Naive thymus-derived CD8-positive, alpha-beta T cell (primary cell): ENCODE measurements at regions not wholly inside any gene's neighbourhood (a gene's known extent, or its start where the extent isn't known, plus 50 kb on each side); places are given as distances from the start of the nearest gene placed in this dataset.

ENCODE experiments used
- ATAC-seq, 2 donors: fragments of 150-1000 bp; cut with Tn5 transposase in 1 of 2; sonication (Bioruptor Pico), chemical (Tn5 transposase) in 1 of 2; 1 replicate in 1 of 2; 2 replicates in 1 of 2; pipeline ENCODE4 v1.10.0; 2021; ENCODE audit warnings: mild to moderate bottlenecking in 2 of 2, moderate library complexity in 2 of 2
- POLR2A ChIA-PET: fragments of 350-600 bp; sonication (Branson Sonifier 250); formaldehyde crosslinking; loops from one replicate; lab custom pipeline; 2021; ENCODE audit warnings: antibody characterized with exemption; lab: Charles Lee
- DNase-seq, 10 donors: peaks; one replicate each; pipeline versions ENCODE4 v3.0.0 to v3.0.0-alpha.2; 2020 to 2022
- H3K27ac Mint-ChIP-seq, 10 donors: one replicate each; pipeline ENCODE4 v1.8.0; 2020 to 2022; ENCODE audit warnings: mild to moderate bottlenecking in 10 of 10, mixed read lengths in 10 of 10, moderate library complexity in 4 of 10, inconsistent platforms in 1 of 10
- H3K27me3 Mint-ChIP-seq, 5 donors: one replicate each; pipeline ENCODE4 v1.8.0; 2021 to 2022; ENCODE audit warnings: mixed read lengths in 5 of 5
- H3K36me3 Mint-ChIP-seq, 3 donors: one replicate each; pipeline ENCODE4 v1.8.0; 2020 to 2022; ENCODE audit warnings: mixed read lengths in 3 of 3, mild to moderate bottlenecking in 2 of 3, inconsistent platforms in 1 of 3
- H3K4me1 Mint-ChIP-seq, 4 donors: one replicate each; pipeline ENCODE4 v1.8.0; 2021 to 2022; ENCODE audit warnings: mixed read lengths in 4 of 4
- H3K4me3 Mint-ChIP-seq, 10 donors: one replicate each; pipeline ENCODE4 v1.8.0; 2020 to 2022; ENCODE audit warnings: mild to moderate bottlenecking in 10 of 10, mixed read lengths in 10 of 10, moderate library complexity in 6 of 10, inconsistent platforms in 1 of 10
- H3K9me3 Mint-ChIP-seq, 9 donors: one replicate each; pipeline ENCODE4 v1.8.0; 2020 to 2022; ENCODE audit warnings: mixed read lengths in 9 of 9, mild to moderate bottlenecking in 3 of 9, inconsistent platforms in 1 of 9, moderate library complexity in 1 of 9

- H3K4me3 Mint-ChIP-seq: no peak overlapping the region
- peaks cover 0 to 10% (median 2%) of the 10 kb centered on the region in 9 donors for H3K9me3 Mint-ChIP-seq
- H3K27me3 Mint-ChIP-seq: no peaks in the 10 kb centered on the region
- H3K4me1 Mint-ChIP-seq: no peaks in the 10 kb centered on the region
- H3K27ac Mint-ChIP-seq: no peak overlapping the region
- ATAC-seq: no peak
- DNase-seq: no peak
- no peaks in the 10 kb centered on the region for H3K36me3 Mint-ChIP-seq
- POLR2A ChIA-PET: no interaction called here
Observed at GRCh38 chr17:71398025-71398424, 722.8 kb upstream of the SOX9 start.

- H3K4me3 Mint-ChIP-seq: no peak overlapping the region
- H3K27ac Mint-ChIP-seq: no peak overlapping the region
- peaks cover 0 to 13% (median 2%) of the 10 kb centered on the region in 9 donors for H3K9me3 Mint-ChIP-seq
- no peaks in the 10 kb centered on the region for H3K36me3 Mint-ChIP-seq
- POLR2A ChIA-PET: no interaction called here
- DNase-seq: no peak
- H3K27me3 Mint-ChIP-seq: no peaks in the 10 kb centered on the region
- H3K4me1 Mint-ChIP-seq: no peaks in the 10 kb centered on the region
- ATAC-seq: no peak
Observed at GRCh38 chr17:71398800-71399219, 722.0 kb upstream of the SOX9 start.

DNA sequence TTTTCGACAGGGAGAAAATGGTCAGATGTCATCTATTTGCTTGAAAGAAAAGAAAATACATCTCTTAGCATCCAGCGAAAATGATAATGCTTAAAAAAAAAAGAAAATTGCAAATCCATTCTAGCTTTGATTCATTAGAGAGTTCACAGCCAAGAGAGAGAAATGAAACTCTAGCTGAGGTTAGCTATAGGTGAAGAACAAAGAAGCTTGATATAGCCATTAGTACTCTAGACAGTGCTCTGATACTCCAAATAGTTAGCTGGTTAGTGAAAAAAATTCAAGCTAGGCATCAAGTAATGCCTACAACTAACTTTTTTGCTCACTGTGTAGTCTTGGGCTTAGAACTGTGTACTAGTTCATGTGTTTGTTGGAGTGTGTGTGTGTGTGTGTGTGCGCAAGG is 721.6 kb upstream of the SOX9 start:
- no peak for DNase-seq
- Mint-ChIP-seq H3K4me3 (no peak overlapping the region), H3K27ac (no peak overlapping the region), H3K9me3 (peaks cover 0 to 16% (median 2%) of the 10 kb centered on the region in 9 donors), H3K4me1 (no peaks in the 10 kb centered on the region), H3K27me3 (no peaks in the 10 kb centered on the region), H3K36me3 (no peaks in the 10 kb centered on the region)
- POLR2A ChIA-PET: no interaction called here
- ATAC-seq: no peak

- no peak for ATAC-seq
- Mint-ChIP-seq H3K27me3 (no peaks in the 10 kb centered on the region), H3K4me3 (no peak overlapping the region), H3K27ac (no peak overlapping the region), H3K4me1 (no peaks in the 10 kb centered on the region), H3K9me3 (peaks cover 0 to 16% (median 2%) of the 10 kb centered on the region in 9 donors), H3K36me3 (no peaks in the 10 kb centered on the region)
- POLR2A ChIA-PET: no interaction called here
- DNase-seq: no peak
Observed at GRCh38 chr17:71399649-71400048, 721.2 kb upstream of the SOX9 start.

DNA sequence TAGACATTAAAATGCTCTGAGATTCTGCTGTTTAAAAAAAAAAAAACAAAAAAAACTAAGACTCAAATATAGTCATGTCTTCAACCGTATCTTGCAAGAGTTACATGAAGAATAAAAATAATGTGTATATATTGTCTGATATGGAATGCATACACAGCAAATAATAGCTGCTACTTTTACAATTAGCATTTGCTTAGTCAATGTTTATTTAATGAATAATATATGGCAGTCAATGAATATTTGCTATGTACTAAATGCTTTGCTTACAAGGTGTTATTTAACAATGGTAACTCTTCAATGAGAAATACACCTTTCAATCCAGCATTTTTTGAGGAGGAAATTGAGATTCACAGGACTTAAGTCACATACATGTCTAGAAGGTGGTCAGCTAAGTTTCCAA is 718.8 kb upstream of the SOX9 start:
- Mint-ChIP-seq H3K9me3 (peaks cover 0 to 16% (median 2%) of the 10 kb centered on the region in 9 donors), H3K27me3 (no peaks in the 10 kb centered on the region), H3K36me3 (no peaks in the 10 kb centered on the region), H3K4me1 (no peaks in the 10 kb centered on the region), H3K4me3 (no peak overlapping the region), H3K27ac (no peak overlapping the region)
- POLR2A ChIA-PET: no interaction called here
- DNase-seq: no peak
- ATAC-seq: no peak

GRCh38 chr17:71402661-71403141 is 718.1 kb upstream of the SOX9 start:
- no peaks in the 10 kb centered on the region for H3K27me3 Mint-ChIP-seq
- POLR2A ChIA-PET: no interaction called here
- ATAC-seq: no peak
- no peaks in the 10 kb centered on the region for H3K36me3 Mint-ChIP-seq
- H3K9me3 Mint-ChIP-seq: peaks cover 0 to 16% (median 2%) of the 10 kb centered on the region in 9 donors
- no peaks in the 10 kb centered on the region for H3K4me1 Mint-ChIP-seq
- no peak overlapping the region for H3K4me3 Mint-ChIP-seq
- no peak for DNase-seq
- H3K27ac Mint-ChIP-seq: no peak overlapping the region

DNA sequence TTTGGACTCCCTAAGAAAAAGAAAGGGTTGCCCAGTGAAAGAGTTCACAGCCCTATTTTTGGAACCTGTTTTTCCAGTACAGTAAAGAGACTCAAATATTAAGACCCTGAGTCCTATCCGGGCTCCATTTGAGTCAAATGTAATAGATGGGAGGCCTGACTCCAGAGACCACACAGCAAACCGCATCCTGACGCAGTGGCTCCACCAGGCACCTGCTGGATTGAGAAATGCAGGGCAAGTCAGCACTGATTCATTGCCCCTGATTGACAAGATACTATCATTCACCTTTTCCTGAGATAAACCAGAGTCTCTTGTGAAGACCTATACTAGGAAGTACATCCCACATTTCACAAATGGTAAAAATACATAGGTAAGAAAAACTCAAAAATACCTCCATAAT is 715.7 kb upstream of the SOX9 start:
- Mint-ChIP-seq H3K27ac (no peak overlapping the region), H3K36me3 (no peaks in the 10 kb centered on the region), H3K9me3 (peaks cover 0 to 16% (median 2%) of the 10 kb centered on the region in 9 donors), H3K4me1 (no peaks in the 10 kb centered on the region), H3K27me3 (no peaks in the 10 kb centered on the region), H3K4me3 (no peak overlapping the region)
- no peak for DNase-seq
- ATAC-seq: no peak
- POLR2A ChIA-PET: no interaction called here

GRCh38 chr17:71407981-71408380 is 712.8 kb upstream of the SOX9 start:
- H3K36me3 Mint-ChIP-seq: no peaks in the 10 kb centered on the region
- POLR2A ChIA-PET: no interaction called here
- H3K27ac Mint-ChIP-seq: no peak overlapping the region
- H3K9me3 Mint-ChIP-seq: peaks cover 0 to 11% (median 4%) of the 10 kb centered on the region in 9 donors
- ATAC-seq (no peak), DNase-seq (no peak)
- no peaks in the 10 kb centered on the region for H3K4me1 Mint-ChIP-seq
- H3K4me3 Mint-ChIP-seq: no peak overlapping the region
- H3K27me3 Mint-ChIP-seq: no peaks in the 10 kb centered on the region

GRCh38 chr17:71409137-71409536 is 711.7 kb upstream of the SOX9 start:
- Mint-ChIP-seq H3K4me1 (no peaks in the 10 kb centered on the region), H3K27ac (no peak overlapping the region), H3K27me3 (no peaks in the 10 kb centered on the region), H3K4me3 (no peak overlapping the region), H3K9me3 (peaks cover 0 to 11% (median 3%) of the 10 kb centered on the region in 9 donors), H3K36me3 (no peaks in the 10 kb centered on the region)
- POLR2A ChIA-PET: no interaction called here
- DNase-seq (no peak), ATAC-seq (no peak)

GRCh38 chr17:71409712-71410111 is 711.1 kb upstream of the SOX9 start:
- ATAC-seq (no peak), DNase-seq (no peak)
- POLR2A ChIA-PET: no interaction called here
- Mint-ChIP-seq H3K4me3 (no peak overlapping the region), H3K9me3 (peaks cover 0 to 11% (median 3%) of the 10 kb centered on the region in 9 donors), H3K27ac (no peak overlapping the region), H3K4me1 (no peaks in the 10 kb centered on the region), H3K27me3 (peaks cover 0 to 4% (median 2%) of the 10 kb centered on the region in 5 donors), H3K36me3 (no peaks in the 10 kb centered on the region)

- DNase-seq (no peak), ATAC-seq (no peak)
- no peaks in the 10 kb centered on the region for H3K4me1 Mint-ChIP-seq
- POLR2A ChIA-PET: no interaction called here
- no peaks in the 10 kb centered on the region for H3K36me3 Mint-ChIP-seq
- H3K9me3 Mint-ChIP-seq: peaks cover 0 to 11% (median 3%) of the 10 kb centered on the region in 9 donors
- peaks cover 0 to 7% (median 2%) of the 10 kb centered on the region in 5 donors for H3K27me3 Mint-ChIP-seq
- H3K4me3 Mint-ChIP-seq: no peak overlapping the region
- no peak overlapping the region for H3K27ac Mint-ChIP-seq
Observed at GRCh38 chr17:71412803-71413202, 708.0 kb upstream of the SOX9 start.

DNA sequence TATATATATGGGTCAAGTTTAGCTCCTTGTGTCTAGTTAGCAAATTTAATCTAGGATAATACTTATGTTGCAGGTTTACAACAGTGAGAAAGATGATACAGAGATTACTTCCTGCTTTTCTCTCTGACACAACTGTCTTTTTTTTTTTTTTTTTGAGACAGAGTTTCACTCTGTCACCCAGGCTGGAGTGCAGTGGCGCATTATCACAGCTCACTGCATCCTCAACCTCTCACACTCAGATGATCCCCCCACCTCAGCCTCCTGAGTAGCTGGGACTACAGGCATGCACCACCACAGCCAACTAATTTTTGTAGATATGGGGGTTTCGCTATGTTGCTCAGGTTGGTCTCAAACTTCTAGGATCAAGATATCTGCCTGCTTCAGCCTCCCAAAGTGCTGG is 706.9 kb upstream of the SOX9 start:
- Mint-ChIP-seq H3K4me1 (no peaks in the 10 kb centered on the region), H3K4me3 (no peak overlapping the region), H3K36me3 (no peaks in the 10 kb centered on the region), H3K27me3 (peaks cover 0 to 7% (median 2%) of the 10 kb centered on the region in 5 donors), H3K27ac (no peak overlapping the region), H3K9me3 (peaks cover 0 to 11% (median 2%) of the 10 kb centered on the region in 9 donors)
- no peak for ATAC-seq
- no peak for DNase-seq
- POLR2A ChIA-PET: no interaction called here

- DNase-seq: no peak
- H3K4me1 Mint-ChIP-seq: no peaks in the 10 kb centered on the region
- H3K4me3 Mint-ChIP-seq: no peak overlapping the region
- peaks cover 0 to 7% (median 2%) of the 10 kb centered on the region in 5 donors for H3K27me3 Mint-ChIP-seq
- no peak overlapping the region for H3K27ac Mint-ChIP-seq
- POLR2A ChIA-PET: no interaction called here
- peaks cover 0 to 19% (median 4%) of the 10 kb centered on the region in 9 donors for H3K9me3 Mint-ChIP-seq
- H3K36me3 Mint-ChIP-seq: no peaks in the 10 kb centered on the region
- no peak for ATAC-seq
Observed at GRCh38 chr17:71417142-71417541, 703.7 kb upstream of the SOX9 start.

DNA sequence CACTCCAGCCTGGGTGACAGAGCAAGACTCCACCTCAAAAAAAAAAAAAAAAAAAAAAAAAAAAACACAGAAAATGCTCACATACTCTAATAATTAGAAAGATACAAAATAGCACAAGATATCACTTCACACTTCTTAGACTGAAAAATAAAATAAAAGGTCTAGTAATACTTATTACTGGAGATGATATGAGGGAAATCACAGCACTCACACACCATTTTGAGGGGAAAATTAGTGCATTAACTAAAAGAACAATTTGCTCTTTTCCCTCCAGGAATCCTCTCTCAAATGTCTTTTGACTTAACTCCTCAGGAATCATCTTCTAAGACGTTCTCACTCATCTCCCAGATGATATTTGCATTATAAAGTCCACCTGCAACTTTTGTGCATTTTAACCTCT is 697.9 kb upstream of the SOX9 start:
- DNase-seq: no peak
- no peak for ATAC-seq
- H3K4me1 Mint-ChIP-seq: no peaks in the 10 kb centered on the region
- no peaks in the 10 kb centered on the region for H3K27me3 Mint-ChIP-seq
- H3K4me3 Mint-ChIP-seq: no peak overlapping the region
- POLR2A ChIA-PET: no interaction called here
- H3K9me3 Mint-ChIP-seq: peaks cover 2 to 17% (median 9%) of the 10 kb centered on the region in 9 donors
- peaks cover 0 to 4% (median 0%) of the 10 kb centered on the region in 3 donors for H3K36me3 Mint-ChIP-seq
- H3K27ac Mint-ChIP-seq: no peak overlapping the region
